GM12878 (cell line): ENCODE measurements at regions not wholly inside any gene's neighbourhood (a gene's known extent, or its start where the extent isn't known, plus 50 kb on each side); places are given as distances from the start of the nearest gene placed in this dataset.
A peak's percentile ranks its signal among the peaks of the same experiment; 100 is the strongest.

ENCODE experiments used
- ATAC-seq: fragments of 200-7000 bp; cut with Tn5 transposase; 3 replicates; pipeline ENCODE4 v1.9.1; 2020; ENCODE audit warnings: mild to moderate bottlenecking, moderate library complexity
- BruUV-seq: library from RNA; stranded (reverse); fragments of 400-500 nt; replicated peaks from 2 replicates; lab custom pipeline; 2021; lab: Mats Ljungman, UMichigan
- CTCF ChIA-PET: fragments of 300-600 bp; sonication (Branson Sonifier 250); formaldehyde crosslinking; extraction: SDS; loops from one replicate; lab custom pipeline; 2021; ENCODE audit warnings: inconsistent platforms; lab: Yijun Ruan, JAX
- POLR2A ChIA-PET: fragments of 350-600 bp; formaldehyde crosslinking; extraction: SDS; loops from one replicate; lab custom pipeline; 2021; ENCODE audit warnings: inconsistent platforms; lab: Charles Lee
- RAD21 ChIA-PET: fragments of 300-600 bp; sonication (Branson Sonifier 250); formaldehyde crosslinking; loops from one replicate; lab custom pipeline; 2023; ENCODE audit warnings: antibody characterized with exemption; ENCODE audit not compliant: unreplicated experiment; lab: Charles Lee
- SMC1A ChIA-PET: fragments of 300-600 bp; sonication (Branson Sonifier 250); formaldehyde crosslinking; loops from one replicate; lab custom pipeline; 2023; ENCODE audit not compliant: unreplicated experiment, uncharacterized antibody; lab: Charles Lee
- DNase-seq: peaks from one replicate; pipeline ENCODE4 v3.0.0-alpha.2; 2011; ENCODE audit warnings: low read depth, low spot score
- FAIRE-seq: peaks from 3 replicates; lab custom pipeline; 2011; peaks lifted over from hg19 to GRCh38; lab: Jason Lieb, UNC
- H2AFZ ChIP-seq: 2 replicates; pipeline ENCODE4 v1.6.0; 2011; ENCODE audit warnings: low read depth, low read length, control low read depth; ENCODE audit not compliant: control insufficient read depth
- H3K27ac ChIP-seq: 2 replicates; pipeline ENCODE4 v1.5.1; 2011; ENCODE audit warnings: control low read depth; ENCODE audit not compliant: control insufficient read depth, insufficient read depth
- H3K27me3 ChIP-seq, 2 experiments: replicated peaks in 1 of 2; 2 replicates each; pipeline versions ENCODE4 v1.6.0 to v1.6.1; 2011; ENCODE audit warnings: low read length in 1 of 2; ENCODE audit not compliant: control insufficient read depth in 2 of 2, insufficient read depth in 2 of 2
- H3K36me3 ChIP-seq, 2 experiments: 2 replicates each; pipeline ENCODE4 v1.5.1; 2011; ENCODE audit warnings: low read length in 1 of 2; ENCODE audit not compliant: control insufficient read depth in 2 of 2, insufficient read depth in 2 of 2
- H3K4me1 ChIP-seq: 2 replicates; pipeline ENCODE4 v1.6.1; 2011; ENCODE audit warnings: mild to moderate bottlenecking, low read length, moderate library complexity, mixed read lengths; ENCODE audit not compliant: control insufficient read depth, insufficient read depth
- H3K4me2 ChIP-seq: 2 replicates; pipeline ENCODE4 v1.6.0; 2011; ENCODE audit warnings: control low read depth; ENCODE audit not compliant: control insufficient read depth, insufficient read depth
- H3K4me3 ChIP-seq: fragments of 200-600 bp; sonication (generic); 2 replicates; pipeline ENCODE4 v1.5.1; 2016
- H3K79me2 ChIP-seq: 2 replicates; pipeline ENCODE4 v1.6.0; 2011; ENCODE audit warnings: low read length; ENCODE audit not compliant: control insufficient read depth, insufficient read depth
- H3K9ac ChIP-seq: 2 replicates; pipeline ENCODE4 v1.8.0; 2011; ENCODE audit warnings: low read length, control low read depth, mixed read lengths; ENCODE audit not compliant: control insufficient read depth, insufficient read depth
- H3K9me3 ChIP-seq: replicated peaks from 3 replicates; pipeline ENCODE4 v1.5.1; 2011; ENCODE audit warnings: mild to moderate bottlenecking, low read length; ENCODE audit not compliant: control insufficient read depth, insufficient read depth
- H4K20me1 ChIP-seq: 2 replicates; pipeline ENCODE4 v1.6.0; 2011; ENCODE audit not compliant: control insufficient read depth, insufficient read depth
- ASH2L ChIP-seq: fragments of 300-600, 200-600 bp; sonication (generic); IDR thresholded peaks from 2 replicates; pipeline ENCODE4 v1.6.1; 2017; ENCODE audit warnings: low read depth, mild to moderate bottlenecking, borderline replicate concordance
- ATF2 ChIP-seq: IDR thresholded peaks from 2 replicates; pipeline ENCODE4 v1.6.1; 2012; ENCODE audit warnings: low read length, inconsistent platforms
- CTCF ChIP-seq, 3 experiments: IDR thresholded peaks in 2 of 3; conservative IDR thresholded peaks in 1 of 3; 2 replicates each; pipeline ENCODE4 v1.5.1; 2011; ENCODE audit warnings: low read depth in 3 of 3, low read length in 3 of 3, mild to moderate bottlenecking in 3 of 3, control low read depth in 2 of 3, moderate library complexity in 2 of 3, inconsistent platforms in 1 of 3, mixed read lengths in 1 of 3; ENCODE audit not compliant: control insufficient read depth in 2 of 3, insufficient read depth in 1 of 3; ENCODE audit errors: extremely low read depth in 1 of 3
- HDAC2 ChIP-seq: fragments of 200-600 bp; sonication (generic); IDR thresholded peaks from 2 replicates; pipeline ENCODE4 v1.6.1; 2017
- SMAD5 ChIP-seq: IDR thresholded peaks from 2 replicates; pipeline ENCODE4 v1.6.1; 2016; ENCODE audit warnings: antibody characterized with exemption, low read depth
- WGBS: methylation state at CpG from one replicate; pipeline ENCODE4 v1.1.6; 2016; ENCODE audit warnings: low lambda C conversion rate; ENCODE audit not compliant: insufficient replicate concordance, insufficient coverage; ENCODE audit errors: missing lambda C conversion rate; 5-methylcytosine and 5-hydroxymethylcytosine counted together
- in situ Hi-C: fragments of 300-500 bp; cut with MboI; formaldehyde crosslinking; loops from 9 replicates; pipeline ENCODE4 v1.14.3; 2018; ENCODE audit warnings: mixed read lengths
- intact Hi-C: fragments of 100-400 bp; cut with micrococcal nuclease; formaldehyde crosslinking; loops from one replicate; pipeline ENCODE4 v1.14.2; 2022; ENCODE audit not compliant: unreplicated experiment

GRCh38 chr5:10867389-10868303, 106.6 kb upstream of the DAP start (continued):
- TF ChIP-seq ATF2 (no peak), HDAC2 (no peak), SMAD5 (no peak)

GRCh38 chr5:10866913-10867312, 105.9 kb upstream of the DAP start:
- FAIRE-seq (no peak), DNase-seq (no peak), ATAC-seq (no peak)
- Histone ChIP-seq H3K4me1 (no peaks in the 10 kb centered on the region), H3K9ac (no peak overlapping the region), H3K79me2 (no peaks in the 10 kb centered on the region), H3K4me3 (no peak overlapping the region), H3K36me3 (no peaks in the 10 kb centered on the region), H3K4me2 (no peak overlapping the region), H3K27ac (no peak overlapping the region), H4K20me1 (no peaks in the 10 kb centered on the region), H2AFZ (no peak overlapping the region), H3K9me3 (no peaks in the 10 kb centered on the region), H3K27me3 (no peaks in the 10 kb centered on the region; a peak in 1 of 4 replicates)
- POLR2A ChIA-PET: no interaction called here
- intact Hi-C loops: loop anchor here (5.0 kb wide), 1 partner anchor 315 kb away; no protein-coding TSS in a partner anchor
- RAD21 ChIA-PET: no interaction called here
- SMC1A ChIA-PET: no interaction called here
- WGBS: 18% methylated on average over 4 of the region's 4 CpGs
- TF ChIP-seq ASH2L (no peak), CTCF (IDR thresholded peaks at IDR 0.05 in 2 of 3, conservative IDR thresholded peaks at IDR 0.05 in 1 of 3; ENCODE audit: control insufficient read depth in 2 of 3, extremely low read depth in 1 of 3, insufficient read depth in 1 of 3, low read depth in 3 of 3, low read length in 3 of 3) (peak in 1 of 3 experiments; percentile 23; a peak in 1 of 6 replicates)
- in situ Hi-C loops: loop anchor here (10.0 kb wide), 1 partner anchor 172 kb away; no protein-coding TSS in a partner anchor
- CTCF ChIA-PET: no interaction called here
- no TSS peak for BruUV-seq
